ENCODE measurements at regions not wholly inside any gene's neighbourhood (a gene's known extent, or its start where the extent isn't known, plus 50 kb on each side); places are given as distances from the start of the nearest gene placed in this dataset.

GRCh38 chr4:133981327-133981726 lies 220.3 kb downstream of the PABPC4L start:
- TF ChIP-seq, protein P1, sequence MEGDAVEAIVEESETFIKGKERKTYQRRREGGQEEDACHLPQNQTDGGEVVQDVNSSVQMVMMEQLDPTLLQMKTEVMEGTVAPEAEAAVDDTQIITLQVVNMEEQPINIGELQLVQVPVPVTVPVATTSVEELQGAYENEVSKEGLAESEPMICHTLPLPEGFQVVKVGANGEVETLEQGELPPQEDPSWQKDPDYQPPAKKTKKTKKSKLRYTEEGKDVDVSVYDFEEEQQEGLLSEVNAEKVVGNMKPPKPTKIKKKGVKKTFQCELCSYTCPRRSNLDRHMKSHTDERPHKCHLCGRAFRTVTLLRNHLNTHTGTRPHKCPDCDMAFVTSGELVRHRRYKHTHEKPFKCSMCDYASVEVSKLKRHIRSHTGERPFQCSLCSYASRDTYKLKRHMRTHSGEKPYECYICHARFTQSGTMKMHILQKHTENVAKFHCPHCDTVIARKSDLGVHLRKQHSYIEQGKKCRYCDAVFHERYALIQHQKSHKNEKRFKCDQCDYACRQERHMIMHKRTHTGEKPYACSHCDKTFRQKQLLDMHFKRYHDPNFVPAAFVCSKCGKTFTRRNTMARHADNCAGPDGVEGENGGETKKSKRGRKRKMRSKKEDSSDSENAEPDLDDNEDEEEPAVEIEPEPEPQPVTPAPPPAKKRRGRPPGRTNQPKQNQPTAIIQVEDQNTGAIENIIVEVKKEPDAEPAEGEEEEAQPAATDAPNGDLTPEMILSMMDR (IDR thresholded peaks at IDR 0.05 in 4 of 5, conservative IDR thresholded peaks at IDR 0.05 in 1 of 5), result no peak
- TF ChIP-seq POLR2A (IDR thresholded peaks at IDR 0.05), result no peak
